Upper lobe of left lung (tissue), 6 donors: ENCODE measurements at regions not wholly inside any gene's neighbourhood (a gene's known extent, or its start where the extent isn't known, plus 50 kb on each side); places are given as distances from the start of the nearest gene placed in this dataset.
"Not testable (repeated sequence)": the region's sequence is repeated elsewhere in the genome, so short reads cannot be mapped to it uniquely, and the experiment has no call there.

ENCODE experiments used
- ATAC-seq, 2 donors: fragments of 200-7000 bp; cut with Tn5 transposase; one replicate each; pipeline ENCODE4 v1.9.1; 2022; ENCODE audit warnings: mild to moderate bottlenecking in 2 of 2, moderate library complexity in 2 of 2; ENCODE audit not compliant: low FRiP score in 2 of 2
- DNase-seq, 2 donors: peaks; one replicate each; pipeline ENCODE4 v3.0.0-alpha.2; 2019 to 2020
- H3K27ac ChIP-seq, 4 donors: fragments of 200-600 bp; sonication (generic); one replicate each; pipeline ENCODE4 v1.5.1; 2016 to 2019
- H3K27me3 ChIP-seq, 4 donors: fragments of 200-600 bp; sonication (generic); one replicate each; pipeline ENCODE4 v1.5.1; 2017 to 2019
- H3K36me3 ChIP-seq, 4 donors: fragments of 200-600 bp; sonication (generic); one replicate each; pipeline ENCODE4 v1.5.1; 2016 to 2019
- H3K4me1 ChIP-seq, 4 donors: fragments of 200-600 bp; sonication (generic); one replicate each; pipeline ENCODE4 v1.5.1; 2018 to 2019
- H3K4me3 ChIP-seq, 4 donors: fragments of 200-600 bp; sonication (generic); one replicate each; pipeline ENCODE4 v1.5.1; 2017 to 2019; ENCODE audit warnings: mild to moderate bottlenecking in 2 of 4, moderate library complexity in 1 of 4
- H3K9me3 ChIP-seq, 4 donors: fragments of 200-600 bp; sonication (generic); one replicate each; pipeline ENCODE4 v1.5.1; 2018 to 2019
- EP300 ChIP-seq, 4 donors: sonication (generic); formaldehyde crosslinking; IDR thresholded peaks; one replicate each; pipeline ENCODE4 v1.5.1; 2017; ENCODE audit warnings: antibody characterized with exemption in 4 of 4, control low read depth in 2 of 4
- POLR2A ChIP-seq, 4 donors: fragments of 450-650 bp; IDR thresholded peaks; one replicate each; pipeline ENCODE4 v1.5.1; 2016 to 2017; ENCODE audit warnings: antibody characterized with exemption in 4 of 4, mild to moderate bottlenecking in 2 of 4
- POLR2AphosphoS5 ChIP-seq, 2 donors: sonication (generic); formaldehyde crosslinking; IDR thresholded peaks; one replicate each; pipeline ENCODE4 v1.5.1; 2017; ENCODE audit warnings: antibody characterized with exemption in 2 of 2
- WGBS, 2 donors: methylation state at CpG; one replicate each; pipeline ENCODE4 v1.1.5; 2017 to 2018; 5-methylcytosine and 5-hydroxymethylcytosine counted together
- TF ChIP-seq, protein P1 (sequence below), 6 experiments: fragments of 450-650 bp in 4 of 6; fragments of 200-600 bp in 2 of 6; sonication (generic) in 2 of 6; IDR thresholded peaks; one replicate each; pipeline ENCODE4 v1.5.1; 2016 to 2019; ENCODE audit warnings: antibody characterized with exemption in 6 of 6
- donor health status: DM: no; HTN: no; CAD: no; lungs with moderate emphysema.
- donor health status: DM: no; HTN: yes; CAD: no; lungs with severe emphysema.

DNA sequence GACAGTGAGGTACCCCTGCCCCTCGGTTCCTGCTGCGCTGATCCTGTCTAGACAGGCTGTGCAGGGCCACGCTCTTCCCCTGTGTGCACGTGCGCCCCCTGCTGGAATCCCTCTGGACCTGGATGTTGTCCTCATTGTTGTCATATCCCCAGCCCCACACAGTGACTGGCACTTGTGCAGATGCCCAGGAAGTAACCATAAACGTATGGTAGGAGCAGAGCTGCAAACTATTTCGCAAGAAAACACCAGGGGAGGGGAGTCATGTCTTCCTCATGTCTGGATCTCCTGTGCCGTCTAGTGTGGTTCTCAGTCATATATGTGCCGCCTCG lies 114.7 kb downstream of the CRYBB2 start:
- Histone ChIP-seq H3K27me3 (no peaks in the 10 kb centered on the region), H3K4me1 (no peaks in the 10 kb centered on the region), H3K27ac (no peak overlapping the region), H3K36me3 (no peaks in the 10 kb centered on the region), H3K9me3 (peaks cover 0 to 5% (median 0%) of the 10 kb centered on the region in 4 donors), H3K4me3 (no peak overlapping the region)
- peak; percentile 51 to 75 for ATAC-seq
- no peak for DNase-seq
- 32 to 43% methylated on average over 6 to 10 of the region's 10 CpGs for WGBS, 2 donors
- TF ChIP-seq POLR2A (IDR thresholded peaks at IDR 0.05), result no peak
- TF ChIP-seq POLR2AphosphoS5 (IDR thresholded peaks at IDR 0.05), result no peak
- TF ChIP-seq EP300 (IDR thresholded peaks at IDR 0.05), result no peak
- TF ChIP-seq, protein P1, sequence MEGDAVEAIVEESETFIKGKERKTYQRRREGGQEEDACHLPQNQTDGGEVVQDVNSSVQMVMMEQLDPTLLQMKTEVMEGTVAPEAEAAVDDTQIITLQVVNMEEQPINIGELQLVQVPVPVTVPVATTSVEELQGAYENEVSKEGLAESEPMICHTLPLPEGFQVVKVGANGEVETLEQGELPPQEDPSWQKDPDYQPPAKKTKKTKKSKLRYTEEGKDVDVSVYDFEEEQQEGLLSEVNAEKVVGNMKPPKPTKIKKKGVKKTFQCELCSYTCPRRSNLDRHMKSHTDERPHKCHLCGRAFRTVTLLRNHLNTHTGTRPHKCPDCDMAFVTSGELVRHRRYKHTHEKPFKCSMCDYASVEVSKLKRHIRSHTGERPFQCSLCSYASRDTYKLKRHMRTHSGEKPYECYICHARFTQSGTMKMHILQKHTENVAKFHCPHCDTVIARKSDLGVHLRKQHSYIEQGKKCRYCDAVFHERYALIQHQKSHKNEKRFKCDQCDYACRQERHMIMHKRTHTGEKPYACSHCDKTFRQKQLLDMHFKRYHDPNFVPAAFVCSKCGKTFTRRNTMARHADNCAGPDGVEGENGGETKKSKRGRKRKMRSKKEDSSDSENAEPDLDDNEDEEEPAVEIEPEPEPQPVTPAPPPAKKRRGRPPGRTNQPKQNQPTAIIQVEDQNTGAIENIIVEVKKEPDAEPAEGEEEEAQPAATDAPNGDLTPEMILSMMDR (IDR thresholded peaks at IDR 0.05), result peak; percentile 14 to 48 (median 21)

- not testable (repeated sequence) for H3K9me3 ChIP-seq, H3K36me3 ChIP-seq, DNase-seq, H3K27me3 ChIP-seq, H3K27ac ChIP-seq, H3K4me3 ChIP-seq, ATAC-seq, H3K4me1 ChIP-seq
- 85 to 90% methylated on average over 15 to 17 of the region's 17 CpGs for WGBS, 2 donors
These were observed 115.2 kb downstream of the CRYBB2 start for GRCh38 chr22:25334631-25335030.

- not testable (repeated sequence) for ATAC-seq, H3K4me1 ChIP-seq, H3K27ac ChIP-seq, H3K27me3 ChIP-seq, H3K4me3 ChIP-seq, H3K9me3 ChIP-seq, DNase-seq, H3K36me3 ChIP-seq
- WGBS, 2 donors, result 67 to 82% methylated on average over 4 of the region's 4 CpGs
These were observed 115.8 kb downstream of the CRYBB2 start for GRCh38 chr22:25335276-25335675.

DNA sequence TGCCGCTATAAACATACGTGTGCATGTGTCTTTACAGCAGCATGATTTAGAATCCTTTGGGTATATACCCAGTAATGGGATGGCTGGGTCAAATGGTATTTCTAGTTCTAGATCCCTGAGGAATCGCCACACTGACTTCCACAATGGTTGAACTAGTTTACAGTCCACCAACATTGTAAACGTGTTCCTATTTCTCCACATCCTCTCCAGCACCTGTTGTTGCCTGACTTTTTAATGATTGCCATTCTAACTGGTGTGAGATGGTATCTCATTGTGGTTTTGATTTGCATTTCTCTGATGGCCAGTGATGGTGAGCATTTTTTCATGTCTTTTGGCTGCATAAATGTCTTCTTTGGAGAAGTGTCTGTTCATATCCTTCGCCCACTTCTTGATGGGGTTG lies 121.1 kb downstream of the CRYBB2 start:
- not testable (repeated sequence) for H3K4me3 ChIP-seq, H3K9me3 ChIP-seq, DNase-seq, H3K4me1 ChIP-seq, H3K27me3 ChIP-seq, ATAC-seq, H3K27ac ChIP-seq, H3K36me3 ChIP-seq
- WGBS, 2 donors, result 83 to 96% methylated on average over 5 of the region's 5 CpGs

DNA sequence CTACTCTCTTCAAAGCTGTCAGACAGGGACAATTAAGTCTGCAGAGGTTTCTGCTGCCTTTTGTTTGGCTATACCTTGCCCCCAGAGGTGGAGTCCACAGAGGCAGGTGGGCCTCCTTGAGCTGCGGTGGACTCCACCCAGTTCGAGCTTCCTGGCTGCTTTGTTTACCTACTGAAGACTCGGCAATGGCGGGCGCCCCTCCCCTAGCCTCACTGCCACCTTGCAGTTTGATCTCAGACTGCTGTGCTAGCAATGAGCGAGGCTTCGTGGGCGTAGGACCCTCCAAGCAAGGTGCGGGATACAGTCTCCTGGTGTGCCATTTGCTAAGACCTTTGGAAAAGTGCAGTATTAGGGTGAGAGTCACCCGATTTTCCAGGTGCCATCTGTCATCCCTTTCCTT lies 124.9 kb downstream of the CRYBB2 start:
- H3K9me3 ChIP-seq, H3K27ac ChIP-seq, ATAC-seq, H3K27me3 ChIP-seq, DNase-seq, H3K4me3 ChIP-seq, H3K4me1 ChIP-seq: not testable (repeated sequence)
- WGBS, 2 donors, result 89 to 92% methylated on average over 6 to 10 of the region's 10 CpGs
- H3K36me3 ChIP-seq, result peaks cover 0 to 21% (median 7%) of the 10 kb centered on the region in 4 donors

DNA sequence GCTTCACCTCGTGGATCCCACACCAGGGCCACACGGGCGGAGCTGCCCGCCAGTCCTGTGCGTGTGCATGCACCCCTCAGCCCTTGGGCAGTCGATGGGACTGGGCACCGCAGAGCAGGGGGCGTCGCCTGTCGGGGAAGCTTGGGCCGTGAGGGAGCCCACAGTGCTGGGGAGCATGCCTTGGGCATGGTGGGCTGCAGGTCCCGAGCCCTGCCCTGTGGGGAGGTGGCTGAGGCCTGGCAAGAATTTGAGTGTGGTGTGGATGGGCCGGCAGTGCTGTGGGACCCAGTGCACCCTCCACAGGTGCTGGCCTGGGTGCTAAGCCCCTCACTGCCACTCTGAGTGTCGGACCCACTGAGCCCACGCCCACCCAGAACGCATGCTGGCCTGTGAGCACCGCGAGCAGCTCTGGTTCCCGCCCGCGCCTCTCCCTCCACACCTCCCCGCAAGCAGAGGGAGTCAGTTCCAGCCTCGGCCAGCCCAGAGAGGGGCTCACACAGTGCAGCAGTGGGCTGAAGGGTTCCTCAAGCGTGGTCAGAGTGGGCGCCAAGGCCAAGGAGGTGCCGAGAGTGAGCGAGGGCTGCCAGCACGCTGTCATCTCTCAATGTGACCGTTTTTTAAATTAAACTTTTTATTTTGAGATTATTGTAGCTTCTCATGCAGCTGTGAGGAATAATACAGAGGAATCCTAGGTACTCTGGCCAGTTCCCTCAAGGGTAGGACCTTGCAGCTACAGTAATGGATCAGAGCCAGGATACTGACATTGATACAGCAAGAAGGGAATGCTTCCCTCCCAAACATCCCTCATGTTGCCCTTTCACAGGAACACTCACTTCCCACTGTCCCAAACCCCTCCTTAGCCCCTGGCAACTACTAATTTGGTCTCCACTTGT lies 127.7 kb downstream of the CRYBB2 start:
- Histone ChIP-seq H3K36me3 (peaks cover 4 to 46% (median 22%) of the 10 kb centered on the region in 4 donors), H3K27me3 (no peaks in the 10 kb centered on the region), H3K4me3 (no peak overlapping the region), H3K27ac (no peak overlapping the region), H3K9me3 (no peaks in the 10 kb centered on the region), H3K4me1 (no peaks in the 10 kb centered on the region)
- no peak for TF ChIP-seq POLR2A (IDR thresholded peaks at IDR 0.05)
- TF ChIP-seq, protein P1 (IDR thresholded peaks at IDR 0.05), result no peak
- TF ChIP-seq EP300 (IDR thresholded peaks at IDR 0.05), result no peak
- TF ChIP-seq POLR2AphosphoS5 (IDR thresholded peaks at IDR 0.05), result no peak
- DNase-seq (peak in 1 of 2 donors; percentile 75), ATAC-seq (peak in 1 of 2 donors; percentile 21)
- WGBS, 2 donors, result 93 to 96% methylated on average over 21 to 24 of the region's 29 CpGs

- Histone ChIP-seq H3K27ac (no peak overlapping the region), H3K4me3 (no peak overlapping the region), H3K36me3 (peaks cover 4 to 51% (median 24%) of the 10 kb centered on the region in 4 donors), H3K4me1 (no peaks in the 10 kb centered on the region), H3K27me3 (no peaks in the 10 kb centered on the region), H3K9me3 (no peaks in the 10 kb centered on the region)
- TF ChIP-seq, protein P1 (IDR thresholded peaks at IDR 0.05), result no peak
- TF ChIP-seq POLR2AphosphoS5 (IDR thresholded peaks at IDR 0.05), result no peak
- no peak for TF ChIP-seq POLR2A (IDR thresholded peaks at IDR 0.05)
- ATAC-seq (no peak), DNase-seq (no peak)
- 84 to 87% methylated on average over 3 of the region's 3 CpGs for WGBS, 2 donors
These were observed 128.3 kb downstream of the CRYBB2 start for GRCh38 chr22:25347752-25348102.
